Activated naive CD8-positive, alpha-beta T cell treated with anti-CD3 and anti-CD28 coated beads for 36 hours (primary cell): ENCODE measurements at regions not wholly inside any gene's neighbourhood (a gene's known extent, or its start where the extent isn't known, plus 50 kb on each side); places are given as distances from the start of the nearest gene placed in this dataset.
A peak's percentile ranks its signal among the peaks of the same experiment; 100 is the strongest.

Source experiments
- DNase-seq: peaks from one replicate; pipeline ENCODE4 v3.0.0; 2021
- H3K27ac Mint-ChIP-seq: one replicate; pipeline ENCODE4 v1.8.0; 2022; ENCODE audit warnings: mild to moderate bottlenecking, moderate library complexity, mixed read lengths
- H3K27me3 Mint-ChIP-seq: one replicate; pipeline ENCODE4 v1.8.0; 2022; ENCODE audit warnings: mild to moderate bottlenecking, mixed read lengths
- H3K36me3 Mint-ChIP-seq: one replicate; pipeline ENCODE4 v1.8.0; 2021; ENCODE audit warnings: mild to moderate bottlenecking, mixed read lengths
- H3K4me1 Mint-ChIP-seq: one replicate; pipeline ENCODE4 v1.8.0; 2021; ENCODE audit warnings: mixed read lengths
- H3K4me3 Mint-ChIP-seq: one replicate; pipeline ENCODE4 v1.8.0; 2022; ENCODE audit warnings: mild to moderate bottlenecking, moderate library complexity, mixed read lengths
- H3K9me3 Mint-ChIP-seq: one replicate; pipeline ENCODE4 v1.8.0; 2022; ENCODE audit warnings: mixed read lengths

- Mint-ChIP-seq H3K4me3 (peak overlapping the region; percentile 24), H3K27me3 (no peaks in the 10 kb centered on the region), H3K36me3 (peaks cover 8% of the 10 kb centered on the region), H3K4me1 (peaks cover 27% of the 10 kb centered on the region), H3K27ac (peak overlapping the region; percentile 56), H3K9me3 (peaks cover 7% of the 10 kb centered on the region)
- DNase-seq, result peak; percentile 61
Observed at GRCh38 chr9:95822583-95823431, 52.7 kb upstream of the ERCC6L2 start.

GRCh38 chr9:95822015-95822414 lies 53.5 kb upstream of the ERCC6L2 start:
- H3K4me3 Mint-ChIP-seq, result peak overlapping the region; percentile 24

GRCh38 chr9:95820074-95820473 lies 55.4 kb upstream of the ERCC6L2 start:
- Mint-ChIP-seq H3K9me3 (peaks cover 7% of the 10 kb centered on the region), H3K27ac (no peak overlapping the region), H3K36me3 (peaks cover 8% of the 10 kb centered on the region), H3K4me3 (no peak overlapping the region), H3K4me1 (peaks cover 24% of the 10 kb centered on the region), H3K27me3 (no peaks in the 10 kb centered on the region)
- DNase-seq, result no peak

More at GRCh38 chr9:95822015-95822414, 53.5 kb upstream of the ERCC6L2 start:
- H3K27me3 Mint-ChIP-seq, result no peaks in the 10 kb centered on the region
- peaks cover 8% of the 10 kb centered on the region for H3K36me3 Mint-ChIP-seq
- H3K27ac Mint-ChIP-seq, result peak overlapping the region; percentile 49
- H3K4me1 Mint-ChIP-seq, result peaks cover 27% of the 10 kb centered on the region
- DNase-seq, result no peak
- H3K9me3 Mint-ChIP-seq, result peaks cover 7% of the 10 kb centered on the region

- Mint-ChIP-seq H3K27me3 (no peaks in the 10 kb centered on the region), H3K9me3 (peaks cover 7% of the 10 kb centered on the region), H3K4me1 (peaks cover 24% of the 10 kb centered on the region), H3K36me3 (peaks cover 10% of the 10 kb centered on the region), H3K27ac (no peak overlapping the region), H3K4me3 (no peak overlapping the region)
- no peak for DNase-seq
Observed at GRCh38 chr9:95819636-95820035, 55.9 kb upstream of the ERCC6L2 start.

DNA sequence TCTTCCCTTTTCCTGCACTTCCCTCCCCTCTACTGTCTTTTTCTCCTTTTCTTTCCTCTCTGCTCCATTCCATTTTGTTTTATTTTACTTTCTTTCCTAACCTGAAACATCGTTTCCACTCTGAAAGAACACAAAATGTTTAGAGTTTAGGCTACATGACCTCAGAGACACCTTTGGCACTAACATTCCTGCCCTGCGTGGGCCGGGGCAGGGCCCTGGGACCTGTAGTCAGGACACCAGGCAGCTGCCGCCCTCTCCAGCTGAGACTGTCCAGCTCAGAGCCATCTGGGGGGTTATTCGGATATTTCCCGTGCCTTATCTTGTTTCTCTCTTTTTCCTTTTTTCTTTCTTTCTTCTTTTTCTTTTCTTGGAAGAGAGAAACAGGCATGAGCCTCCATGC lies 58.3 kb upstream of the ERCC6L2 start:
- Mint-ChIP-seq H3K27ac (no peak overlapping the region), H3K4me1 (peaks cover 9% of the 10 kb centered on the region), H3K36me3 (peaks cover 11% of the 10 kb centered on the region), H3K4me3 (no peak overlapping the region), H3K9me3 (peaks cover 7% of the 10 kb centered on the region), H3K27me3 (no peaks in the 10 kb centered on the region)
- no peak for DNase-seq

DNA sequence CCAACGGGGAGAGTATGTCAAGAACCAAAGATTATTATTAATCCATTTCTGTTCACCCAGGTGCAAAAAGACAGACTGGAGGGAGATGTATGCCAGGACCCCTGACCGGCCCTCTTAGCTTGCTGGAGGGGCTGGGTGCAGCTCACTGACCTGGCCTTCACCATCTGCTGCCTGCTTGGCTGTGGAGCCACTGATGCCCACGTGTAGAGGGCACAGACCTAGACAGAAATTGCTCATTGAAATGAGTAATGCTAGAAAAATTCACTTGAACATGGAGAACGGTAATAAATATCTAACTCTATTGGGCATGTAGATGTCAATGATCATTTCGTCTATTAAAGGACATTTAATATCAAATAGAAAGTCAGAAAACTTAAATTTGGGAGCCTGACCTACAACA lies 58.8 kb upstream of the ERCC6L2 start:
- Mint-ChIP-seq H3K9me3 (peaks cover 7% of the 10 kb centered on the region), H3K27me3 (no peaks in the 10 kb centered on the region), H3K27ac (no peak overlapping the region), H3K4me3 (no peak overlapping the region), H3K4me1 (peaks cover 7% of the 10 kb centered on the region), H3K36me3 (peaks cover 11% of the 10 kb centered on the region)
- DNase-seq, result no peak

GRCh38 chr9:95815961-95816360 lies 59.5 kb upstream of the ERCC6L2 start:
- Mint-ChIP-seq H3K9me3 (peaks cover 5% of the 10 kb centered on the region), H3K27me3 (no peaks in the 10 kb centered on the region), H3K36me3 (peaks cover 9% of the 10 kb centered on the region), H3K27ac (no peak overlapping the region), H3K4me3 (no peak overlapping the region), H3K4me1 (peaks cover 6% of the 10 kb centered on the region)
- no peak for DNase-seq

DNA sequence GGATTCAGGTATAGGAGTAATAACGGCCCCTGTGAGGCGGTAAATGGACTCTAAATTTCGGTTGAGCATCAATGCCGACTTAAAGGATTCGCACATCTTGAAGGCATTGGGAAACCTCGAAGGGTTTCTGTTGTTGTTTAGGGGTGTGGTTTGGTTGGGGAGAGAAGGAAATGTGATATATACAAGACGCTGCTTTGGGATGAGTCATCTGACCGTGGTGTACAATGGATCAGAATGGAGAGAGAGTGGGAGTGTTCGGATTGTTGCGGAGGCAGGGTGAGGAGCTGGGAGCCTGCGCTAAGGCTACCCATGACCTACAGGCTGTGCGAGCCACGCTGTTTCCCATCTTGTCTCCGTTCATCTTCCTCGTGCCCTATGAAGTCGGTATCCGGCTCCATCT lies 60.4 kb upstream of the ERCC6L2 start:
- Mint-ChIP-seq H3K9me3 (peaks cover 2% of the 10 kb centered on the region), H3K4me1 (peaks cover 10% of the 10 kb centered on the region), H3K4me3 (no peak overlapping the region), H3K27me3 (no peaks in the 10 kb centered on the region), H3K27ac (no peak overlapping the region), H3K36me3 (peaks cover 8% of the 10 kb centered on the region)
- no peak for DNase-seq

DNA sequence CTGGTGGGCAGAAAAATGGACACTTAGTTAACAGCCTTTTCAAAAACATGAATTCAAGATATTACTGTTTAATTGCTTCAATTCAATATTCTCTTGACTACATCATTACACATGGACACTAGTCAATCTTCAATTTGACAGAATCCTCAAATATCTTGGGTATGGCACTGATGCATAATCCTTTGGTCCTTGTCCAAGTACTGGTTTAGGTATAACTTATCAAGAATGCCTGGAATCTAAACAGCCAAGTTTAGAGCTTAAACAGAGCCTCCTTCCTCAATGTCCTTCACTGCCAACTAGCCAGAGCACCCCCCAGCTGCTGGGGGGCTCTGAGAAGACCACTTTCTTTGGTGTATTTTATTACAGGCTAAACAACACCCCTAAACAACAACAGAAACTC lies 61.6 kb upstream of the ERCC6L2 start:
- H3K4me1 Mint-ChIP-seq, result peaks cover 21% of the 10 kb centered on the region
- no peaks in the 10 kb centered on the region for H3K27me3 Mint-ChIP-seq
- H3K4me3 Mint-ChIP-seq, result no peak overlapping the region
- H3K36me3 Mint-ChIP-seq, result peaks cover 4% of the 10 kb centered on the region
- DNase-seq, result no peak
- H3K9me3 Mint-ChIP-seq, result no peaks in the 10 kb centered on the region
- no peak overlapping the region for H3K27ac Mint-ChIP-seq

GRCh38 chr9:95810814-95811213 lies 64.7 kb upstream of the ERCC6L2 start:
- DNase-seq, result no peak
- H3K9me3 Mint-ChIP-seq, result peaks cover under 1% of the 10 kb centered on the region
- no peak overlapping the region for H3K27ac Mint-ChIP-seq
- H3K36me3 Mint-ChIP-seq, result peaks cover 4% of the 10 kb centered on the region
- H3K27me3 Mint-ChIP-seq, result no peaks in the 10 kb centered on the region
- no peak overlapping the region for H3K4me3 Mint-ChIP-seq
- peaks cover 38% of the 10 kb centered on the region for H3K4me1 Mint-ChIP-seq

GRCh38 chr9:95810133-95810532 lies 65.4 kb upstream of the ERCC6L2 start:
- Mint-ChIP-seq H3K36me3 (peaks cover 4% of the 10 kb centered on the region), H3K27ac (no peak overlapping the region), H3K4me1 (peaks cover 38% of the 10 kb centered on the region), H3K27me3 (no peaks in the 10 kb centered on the region), H3K9me3 (peaks cover 2% of the 10 kb centered on the region), H3K4me3 (no peak overlapping the region)
- DNase-seq, result no peak

DNA sequence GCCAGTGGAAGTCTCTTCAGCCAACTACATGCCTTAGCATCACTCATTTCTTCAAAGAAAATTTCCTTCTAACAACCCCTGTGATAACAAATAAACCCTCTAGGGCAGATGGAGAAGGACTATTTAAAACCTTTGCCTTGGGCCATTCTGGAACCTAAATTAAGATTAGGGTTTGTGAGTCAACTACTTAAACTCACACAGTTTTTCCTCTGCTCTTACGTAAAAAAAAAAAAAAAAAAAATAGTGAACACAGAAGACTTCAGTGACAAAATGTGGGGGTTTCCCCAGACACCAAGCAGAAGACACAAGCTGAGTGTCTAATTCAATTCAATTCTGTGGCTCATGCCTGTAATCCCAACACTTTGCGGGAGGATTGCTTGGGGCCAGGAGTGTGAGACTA lies 65.8 kb upstream of the ERCC6L2 start:
- no peak overlapping the region for H3K4me3 Mint-ChIP-seq
- H3K27ac Mint-ChIP-seq, result no peak overlapping the region
- no peaks in the 10 kb centered on the region for H3K27me3 Mint-ChIP-seq
- DNase-seq, result no peak
- H3K4me1 Mint-ChIP-seq, result peaks cover 38% of the 10 kb centered on the region
- H3K9me3 Mint-ChIP-seq, result peaks cover 2% of the 10 kb centered on the region
- peaks cover 2% of the 10 kb centered on the region for H3K36me3 Mint-ChIP-seq

DNA sequence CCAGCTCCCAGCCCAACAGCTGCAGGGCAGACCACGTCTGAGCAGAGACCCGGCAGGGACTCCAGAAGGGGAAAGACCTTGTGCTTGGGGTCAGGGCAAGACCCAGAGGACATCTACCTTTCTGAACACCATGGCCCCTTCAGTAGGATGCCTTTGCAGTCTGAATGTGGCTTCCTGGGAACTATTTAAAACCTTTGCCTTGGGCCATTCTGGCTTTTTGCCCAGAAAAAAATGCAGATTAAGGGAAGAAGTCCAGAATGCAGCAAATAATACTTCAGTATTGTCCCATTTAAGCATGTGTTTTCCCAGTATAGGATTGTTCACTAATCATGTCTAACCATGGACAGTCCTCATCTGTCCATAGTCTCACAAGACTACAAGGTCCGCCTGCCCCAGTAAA lies 67.5 kb upstream of the ERCC6L2 start:
- Mint-ChIP-seq H3K36me3 (no peaks in the 10 kb centered on the region), H3K27me3 (no peaks in the 10 kb centered on the region), H3K27ac (no peak overlapping the region), H3K4me1 (peaks cover 38% of the 10 kb centered on the region), H3K9me3 (peaks cover 2% of the 10 kb centered on the region), H3K4me3 (no peak overlapping the region)
- no peak for DNase-seq

DNA sequence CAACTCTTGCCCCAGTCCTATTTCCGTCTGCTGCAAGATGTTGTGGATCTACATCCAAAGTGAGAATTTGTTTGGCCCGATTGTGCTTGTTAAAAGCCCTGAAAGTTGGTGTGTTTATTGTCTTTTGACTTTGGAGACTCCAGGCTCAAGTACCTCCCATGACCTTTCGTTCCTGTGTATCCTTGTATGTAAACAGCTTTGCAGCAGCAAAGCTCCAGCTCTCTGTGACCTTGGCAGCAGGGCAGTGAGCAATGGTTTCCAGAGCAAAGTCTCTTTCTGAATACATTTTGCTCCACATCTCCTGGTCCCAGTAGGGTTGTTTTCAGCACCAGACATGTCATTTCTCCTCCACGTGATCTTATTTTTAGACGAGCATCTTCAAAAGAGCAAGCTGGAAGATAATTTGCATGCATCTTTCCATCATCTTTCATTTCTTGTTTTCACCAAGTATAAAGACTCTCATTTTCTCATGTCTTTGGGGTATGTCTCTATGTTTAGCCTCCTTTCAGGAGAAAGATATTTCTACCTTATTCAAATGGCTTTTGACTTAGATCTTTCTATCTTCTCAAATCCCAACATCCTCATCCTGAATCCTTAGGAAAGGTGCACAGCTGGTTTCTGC lies 68.1 kb upstream of the ERCC6L2 start:
- Mint-ChIP-seq H3K27ac (no peak overlapping the region), H3K36me3 (no peaks in the 10 kb centered on the region), H3K4me1 (peaks cover 38% of the 10 kb centered on the region), H3K9me3 (peaks cover 2% of the 10 kb centered on the region), H3K4me3 (no peak overlapping the region), H3K27me3 (no peaks in the 10 kb centered on the region)
- DNase-seq, result no peak

- Mint-ChIP-seq H3K27me3 (peaks cover 4% of the 10 kb centered on the region), H3K9me3 (peaks cover 2% of the 10 kb centered on the region), H3K4me3 (no peak overlapping the region), H3K4me1 (peaks cover 15% of the 10 kb centered on the region), H3K36me3 (no peaks in the 10 kb centered on the region), H3K27ac (no peak overlapping the region)
- no peak for DNase-seq
Observed at GRCh38 chr9:95803197-95803596, 72.3 kb upstream of the ERCC6L2 start.

GRCh38 chr9:95801797-95802196 lies 73.7 kb upstream of the ERCC6L2 start:
- Mint-ChIP-seq H3K4me1 (peaks cover 8% of the 10 kb centered on the region), H3K27me3 (peaks cover 4% of the 10 kb centered on the region), H3K4me3 (no peak overlapping the region), H3K27ac (no peak overlapping the region), H3K36me3 (no peaks in the 10 kb centered on the region), H3K9me3 (peaks cover 2% of the 10 kb centered on the region)
- DNase-seq, result no peak
